Activated T-cell treated with anti-CD3 and anti-CD28 coated beads, Interleukin-2, amount 50 U/mL, for 24 hours (primary cell): ENCODE measurements at regions not wholly inside any gene's neighbourhood (a gene's known extent, or its start where the extent isn't known, plus 50 kb on each side); places are given as distances from the start of the nearest gene placed in this dataset.

Source experiments
- DNase-seq: peaks from one replicate; pipeline ENCODE4 v3.0.0-alpha.2; 2020
- H3K27ac Mint-ChIP-seq: 2 replicates; pipeline ENCODE4 v1.8.0; 2020; ENCODE audit warnings: mild to moderate bottlenecking, mixed read lengths
- H3K27me3 Mint-ChIP-seq: 2 replicates; pipeline ENCODE4 v1.8.0; 2020; ENCODE audit warnings: mixed read lengths
- H3K36me3 Mint-ChIP-seq: 2 replicates; pipeline ENCODE4 v1.8.0; 2020; ENCODE audit warnings: low read depth, mixed read lengths
- H3K4me1 Mint-ChIP-seq: 2 replicates; pipeline ENCODE4 v1.8.0; 2020; ENCODE audit warnings: low read depth, mixed read lengths
- H3K4me3 Mint-ChIP-seq: 2 replicates; pipeline ENCODE4 v1.8.0; 2020; ENCODE audit warnings: mild to moderate bottlenecking, moderate library complexity, mixed read lengths
- H3K9me3 Mint-ChIP-seq: 2 replicates; pipeline ENCODE4 v1.8.0; 2020; ENCODE audit warnings: mixed read lengths

- DNase-seq = no peak
- Mint-ChIP-seq H3K4me1 (no peaks in the 10 kb centered on the region), H3K4me3 (no peak overlapping the region), H3K9me3 (no peaks in the 10 kb centered on the region), H3K27ac (no peak overlapping the region), H3K27me3 (peaks cover 9% of the 10 kb centered on the region), H3K36me3 (no peaks in the 10 kb centered on the region)
Measured at GRCh38 chr12:127389923-127390322, 877.0 kb upstream of the TMEM132C start.

- Mint-ChIP-seq H3K9me3 (no peaks in the 10 kb centered on the region), H3K4me3 (no peak overlapping the region), H3K4me1 (no peaks in the 10 kb centered on the region), H3K27ac (no peak overlapping the region), H3K27me3 (peaks cover 12% of the 10 kb centered on the region), H3K36me3 (no peaks in the 10 kb centered on the region)
- no peak for DNase-seq
Measured at GRCh38 chr12:127393465-127393864, 873.5 kb upstream of the TMEM132C start.

GRCh38 chr12:127393896-127394295 lies 873.1 kb upstream of the TMEM132C start:
- Mint-ChIP-seq H3K27me3 (peaks cover 12% of the 10 kb centered on the region), H3K36me3 (no peaks in the 10 kb centered on the region), H3K9me3 (no peaks in the 10 kb centered on the region), H3K4me1 (no peaks in the 10 kb centered on the region), H3K27ac (no peak overlapping the region), H3K4me3 (no peak overlapping the region)
- DNase-seq = no peak

GRCh38 chr12:127396734-127397133 lies 870.2 kb upstream of the TMEM132C start:
- Mint-ChIP-seq H3K9me3 (no peaks in the 10 kb centered on the region), H3K27ac (no peak overlapping the region), H3K4me1 (no peaks in the 10 kb centered on the region), H3K4me3 (no peak overlapping the region), H3K36me3 (no peaks in the 10 kb centered on the region), H3K27me3 (peaks cover 12% of the 10 kb centered on the region)
- DNase-seq = no peak

- H3K4me3 Mint-ChIP-seq = no peak overlapping the region
- H3K36me3 Mint-ChIP-seq = no peaks in the 10 kb centered on the region
- DNase-seq = no peak
- no peaks in the 10 kb centered on the region for H3K9me3 Mint-ChIP-seq
- H3K4me1 Mint-ChIP-seq = no peaks in the 10 kb centered on the region
- no peak overlapping the region for H3K27ac Mint-ChIP-seq
- H3K27me3 Mint-ChIP-seq = peaks cover 12% of the 10 kb centered on the region
Measured at GRCh38 chr12:127398016-127398710, 868.8 kb upstream of the TMEM132C start.

- peaks cover 9% of the 10 kb centered on the region for H3K27me3 Mint-ChIP-seq
- H3K4me3 Mint-ChIP-seq = no peak overlapping the region
- no peak overlapping the region for H3K27ac Mint-ChIP-seq
- no peak for DNase-seq
- no peaks in the 10 kb centered on the region for H3K36me3 Mint-ChIP-seq
- no peaks in the 10 kb centered on the region for H3K4me1 Mint-ChIP-seq
- no peaks in the 10 kb centered on the region for H3K9me3 Mint-ChIP-seq
Measured at GRCh38 chr12:127399451-127399850, 867.5 kb upstream of the TMEM132C start.

- Mint-ChIP-seq H3K9me3 (no peaks in the 10 kb centered on the region), H3K4me3 (no peak overlapping the region), H3K27me3 (peaks cover 9% of the 10 kb centered on the region), H3K36me3 (no peaks in the 10 kb centered on the region), H3K4me1 (no peaks in the 10 kb centered on the region), H3K27ac (no peak overlapping the region)
- DNase-seq = no peak
Measured at GRCh38 chr12:127400221-127400620, 866.7 kb upstream of the TMEM132C start.

GRCh38 chr12:127401005-127401404 lies 866.0 kb upstream of the TMEM132C start:
- Mint-ChIP-seq H3K27me3 (peaks cover 7% of the 10 kb centered on the region), H3K27ac (no peak overlapping the region), H3K36me3 (no peaks in the 10 kb centered on the region), H3K4me1 (no peaks in the 10 kb centered on the region), H3K9me3 (no peaks in the 10 kb centered on the region), H3K4me3 (no peak overlapping the region)
- no peak for DNase-seq

- Mint-ChIP-seq H3K36me3 (no peaks in the 10 kb centered on the region), H3K9me3 (no peaks in the 10 kb centered on the region), H3K4me3 (no peak overlapping the region), H3K27ac (no peak overlapping the region), H3K4me1 (no peaks in the 10 kb centered on the region), H3K27me3 (peaks cover 2% of the 10 kb centered on the region)
- no peak for DNase-seq
Measured at GRCh38 chr12:127401536-127401935, 865.4 kb upstream of the TMEM132C start.

- no peaks in the 10 kb centered on the region for H3K4me1 Mint-ChIP-seq
- no peak overlapping the region for H3K4me3 Mint-ChIP-seq
- H3K9me3 Mint-ChIP-seq = no peaks in the 10 kb centered on the region
- H3K27me3 Mint-ChIP-seq = no peaks in the 10 kb centered on the region
- no peaks in the 10 kb centered on the region for H3K36me3 Mint-ChIP-seq
- no peak for DNase-seq
- no peak overlapping the region for H3K27ac Mint-ChIP-seq
Measured at GRCh38 chr12:127411166-127411915, 855.6 kb upstream of the TMEM132C start.

- Mint-ChIP-seq H3K36me3 (no peaks in the 10 kb centered on the region), H3K4me3 (no peak overlapping the region), H3K4me1 (no peaks in the 10 kb centered on the region), H3K27me3 (no peaks in the 10 kb centered on the region), H3K27ac (no peak overlapping the region), H3K9me3 (no peaks in the 10 kb centered on the region)
- DNase-seq = no peak
Measured at GRCh38 chr12:127411981-127412380, 855.0 kb upstream of the TMEM132C start.

GRCh38 chr12:127412866-127413265 lies 854.1 kb upstream of the TMEM132C start:
- Mint-ChIP-seq H3K36me3 (no peaks in the 10 kb centered on the region), H3K4me1 (no peaks in the 10 kb centered on the region), H3K9me3 (no peaks in the 10 kb centered on the region), H3K27ac (no peak overlapping the region), H3K4me3 (no peak overlapping the region), H3K27me3 (no peaks in the 10 kb centered on the region)
- no peak for DNase-seq

GRCh38 chr12:127414186-127414585 lies 852.8 kb upstream of the TMEM132C start:
- DNase-seq = no peak
- H3K4me3 Mint-ChIP-seq = no peak overlapping the region
- no peaks in the 10 kb centered on the region for H3K27me3 Mint-ChIP-seq
- no peaks in the 10 kb centered on the region for H3K4me1 Mint-ChIP-seq
- no peak overlapping the region for H3K27ac Mint-ChIP-seq
- H3K9me3 Mint-ChIP-seq = no peaks in the 10 kb centered on the region
- no peaks in the 10 kb centered on the region for H3K36me3 Mint-ChIP-seq

GRCh38 chr12:127414636-127415035 lies 852.3 kb upstream of the TMEM132C start:
- H3K36me3 Mint-ChIP-seq = no peaks in the 10 kb centered on the region
- no peaks in the 10 kb centered on the region for H3K9me3 Mint-ChIP-seq
- H3K27ac Mint-ChIP-seq = no peak overlapping the region
- no peaks in the 10 kb centered on the region for H3K27me3 Mint-ChIP-seq
- H3K4me1 Mint-ChIP-seq = no peaks in the 10 kb centered on the region
- DNase-seq = no peak
- no peak overlapping the region for H3K4me3 Mint-ChIP-seq

GRCh38 chr12:127416796-127417195 lies 850.2 kb upstream of the TMEM132C start:
- Mint-ChIP-seq H3K27ac (no peak overlapping the region), H3K36me3 (no peaks in the 10 kb centered on the region), H3K27me3 (no peaks in the 10 kb centered on the region), H3K4me3 (no peak overlapping the region), H3K9me3 (no peaks in the 10 kb centered on the region), H3K4me1 (no peaks in the 10 kb centered on the region)
- DNase-seq = no peak
